Stromal cell of bone marrow (primary cell): ENCODE measurements at regions not wholly inside any gene's neighbourhood (a gene's known extent, or its start where the extent isn't known, plus 50 kb on each side); places are given as distances from the start of the nearest gene placed in this dataset.
"Not testable (repeated sequence)": the region's sequence is repeated elsewhere in the genome, so short reads cannot be mapped to it uniquely, and the experiment has no call there.

Experiments
- DNase-seq: peaks from one replicate; pipeline ENCODE4 v3.0.0-alpha.2; 2012; ENCODE audit warnings: low read depth

- DNase-seq, result not testable (repeated sequence)
Observed at GRCh38 chr3:143175940-143176894, 56.6 kb downstream of the CHST2 start.

GRCh38 chr3:143177965-143178364 is 58.4 kb downstream of the CHST2 start:
- not testable (repeated sequence) for DNase-seq

GRCh38 chr3:143178775-143179548 is 59.4 kb downstream of the CHST2 start:
- DNase-seq, result not testable (repeated sequence)

- DNase-seq, result no peak
Observed at GRCh38 chr3:143179603-143180002, 60.0 kb downstream of the CHST2 start.

- not testable (repeated sequence) for DNase-seq
Observed at GRCh38 chr3:143180860-143181259, 61.3 kb downstream of the CHST2 start.

GRCh38 chr3:143181977-143182376 is 62.4 kb downstream of the CHST2 start:
- DNase-seq, result not testable (repeated sequence)

GRCh38 chr3:143182866-143183664 is 63.5 kb downstream of the CHST2 start:
- no peak for DNase-seq

- no peak for DNase-seq
Observed at GRCh38 chr3:143183665-143183964, 64.0 kb downstream of the CHST2 start.

- DNase-seq, result no peak
Observed at GRCh38 chr3:143184099-143184498, 64.5 kb downstream of the CHST2 start.

- DNase-seq, result no peak
Observed at GRCh38 chr3:143185401-143185800, 65.8 kb downstream of the CHST2 start.

- no peak for DNase-seq
Observed at GRCh38 chr3:143187111-143187510, 67.5 kb downstream of the CHST2 start.

- no peak for DNase-seq
Observed at GRCh38 chr3:143188881-143189280, 69.3 kb downstream of the CHST2 start.

GRCh38 chr3:143190101-143190500 is 70.5 kb downstream of the CHST2 start:
- no peak for DNase-seq

- no peak for DNase-seq
Observed at GRCh38 chr3:143192193-143192592, 72.6 kb downstream of the CHST2 start.

- no peak for DNase-seq
Observed at GRCh38 chr3:143200001-143200924, 80.7 kb downstream of the CHST2 start.

- no peak for DNase-seq
Observed at GRCh38 chr3:143201045-143201444, 81.5 kb downstream of the CHST2 start.

- DNase-seq, result no peak
Observed at GRCh38 chr3:143201870-143202752, 82.5 kb downstream of the CHST2 start.

- DNase-seq, result no peak
Observed at GRCh38 chr3:143203142-143203541, 83.6 kb downstream of the CHST2 start.

- DNase-seq, result no peak
Observed at GRCh38 chr3:143203848-143204247, 84.3 kb downstream of the CHST2 start.

- DNase-seq, result no peak
Observed at GRCh38 chr3:143206955-143207337, 87.4 kb downstream of the CHST2 start.
